H9 (cell line): ENCODE measurements at regions not wholly inside any gene's neighbourhood (a gene's known extent, or its start where the extent isn't known, plus 50 kb on each side); places are given as distances from the start of the nearest gene placed in this dataset.

Experiments
- DNase-seq: peaks from one replicate; pipeline ENCODE4 v3.0.0-alpha.2; 2017
- H2AFZ ChIP-seq: one replicate; pipeline ENCODE4 v1.6.1; 2013; ENCODE audit warnings: mild to moderate bottlenecking, low read length, control low read depth, moderate library complexity
- H2AK5ac ChIP-seq: 2 replicates; pipeline ENCODE4 v1.6.1; 2013; ENCODE audit warnings: low read length, control low read depth, mixed read lengths; ENCODE audit not compliant: insufficient read length
- H2BK120ac ChIP-seq: one replicate; pipeline ENCODE4 v1.6.1; 2013; ENCODE audit warnings: low read depth, mild to moderate bottlenecking, low read length, control low read depth, inconsistent platforms; ENCODE audit not compliant: poor library complexity, severe bottlenecking
- H2BK12ac ChIP-seq: 2 replicates; pipeline ENCODE4 v1.6.1; 2013; ENCODE audit warnings: low read length, control low read depth, mixed read lengths, low read depth; ENCODE audit not compliant: insufficient read length
- H2BK15ac ChIP-seq: 2 replicates; pipeline ENCODE4 v1.6.1; 2013; ENCODE audit warnings: low read depth, low read length, control low read depth
- H2BK20ac ChIP-seq: one replicate; pipeline ENCODE4 v1.6.1; 2013; ENCODE audit warnings: low read depth, mild to moderate bottlenecking, low read length, control low read depth, inconsistent platforms; ENCODE audit not compliant: poor library complexity, severe bottlenecking
- H2BK5ac ChIP-seq: 2 replicates; pipeline ENCODE4 v1.6.1; 2013; ENCODE audit warnings: low read length, control low read depth, mixed read lengths; ENCODE audit not compliant: insufficient read length
- H3K14ac ChIP-seq: 2 replicates; pipeline ENCODE4 v1.6.1; 2013; ENCODE audit warnings: low read length, control low read depth; ENCODE audit not compliant: insufficient read depth
- H3K18ac ChIP-seq: 2 replicates; pipeline ENCODE4 v1.6.1; 2013; ENCODE audit warnings: low read depth, mild to moderate bottlenecking, mixed read lengths, low read length, control low read depth; ENCODE audit not compliant: insufficient read length
- H3K23ac ChIP-seq: 2 replicates; pipeline ENCODE4 v1.6.1; 2013; ENCODE audit warnings: low read length, control low read depth, mixed read lengths, low read depth; ENCODE audit not compliant: insufficient read length
- H3K23me2 ChIP-seq: 2 replicates; pipeline ENCODE4 v1.6.1; 2013; ENCODE audit warnings: low read depth, mild to moderate bottlenecking, mixed read lengths, low read length, control low read depth; ENCODE audit not compliant: insufficient read length, poor library complexity, severe bottlenecking
- H3K27ac ChIP-seq: 2 replicates; pipeline ENCODE4 v1.5.1; 2013; ENCODE audit warnings: low read length, control low read depth, mixed read lengths, low read depth; ENCODE audit not compliant: insufficient read length
- H3K27me3 ChIP-seq: 2 replicates; pipeline ENCODE4 v1.6.1; 2013; ENCODE audit warnings: low read length, control low read depth, inconsistent platforms; ENCODE audit not compliant: insufficient read depth
- H3K4ac ChIP-seq: 2 replicates; pipeline ENCODE4 v1.6.1; 2013; ENCODE audit warnings: low read depth, mild to moderate bottlenecking, control low read depth, inconsistent platforms, low read length, moderate library complexity
- H3K4me1 ChIP-seq: 2 replicates; pipeline ENCODE4 v1.6.1; 2013; ENCODE audit warnings: low read length, control low read depth, inconsistent platforms; ENCODE audit not compliant: insufficient read depth
- H3K4me2 ChIP-seq: 2 replicates; pipeline ENCODE4 v1.6.1; 2013; ENCODE audit warnings: low read length, control low read depth, mixed read lengths; ENCODE audit not compliant: insufficient read length, insufficient read depth
- H3K56ac ChIP-seq: 2 replicates; pipeline ENCODE4 v1.6.1; 2013; ENCODE audit warnings: low read depth, mild to moderate bottlenecking, mixed read lengths, low read length, control low read depth; ENCODE audit not compliant: insufficient read length
- H3K79me1 ChIP-seq: 2 replicates; pipeline ENCODE4 v1.6.1; 2013; ENCODE audit warnings: low read depth, mild to moderate bottlenecking, moderate library complexity, low read length, control low read depth, inconsistent platforms; ENCODE audit not compliant: insufficient read depth, poor library complexity, severe bottlenecking
- H3K79me2 ChIP-seq: 2 replicates; pipeline ENCODE4 v1.6.1; 2013; ENCODE audit warnings: low read length, control low read depth, inconsistent platforms; ENCODE audit not compliant: insufficient read depth
- H3K9ac ChIP-seq: 2 replicates; pipeline ENCODE4 v1.6.1; 2013; ENCODE audit warnings: low read length, control low read depth, mixed read lengths; ENCODE audit not compliant: insufficient read length; ENCODE audit errors: extremely low read depth
- H3K9me3 ChIP-seq: one replicate; pipeline ENCODE4 v1.6.1; 2013; ENCODE audit warnings: low read depth, low read length, inconsistent platforms; ENCODE audit not compliant: control insufficient read depth
- H3T11ph ChIP-seq: one replicate; pipeline ENCODE4 v1.6.1; 2013; ENCODE audit warnings: mild to moderate bottlenecking, low read length, control low read depth, inconsistent platforms
- H4K20me1 ChIP-seq: one replicate; pipeline ENCODE4 v1.6.1; 2013; ENCODE audit not compliant: control insufficient read depth, insufficient read length, insufficient read depth
- H4K5ac ChIP-seq: 2 replicates; pipeline ENCODE4 v1.6.1; 2013; ENCODE audit warnings: low read depth, mild to moderate bottlenecking, mixed read lengths, low read length, control low read depth; ENCODE audit not compliant: insufficient read length
- H4K8ac ChIP-seq: replicated peaks from 2 replicates; pipeline ENCODE4 v1.6.1; 2013; ENCODE audit warnings: low read length, control low read depth, mixed read lengths, low read depth; ENCODE audit not compliant: insufficient read length
- H4K91ac ChIP-seq: 2 replicates; pipeline ENCODE4 v1.6.1; 2013; ENCODE audit warnings: low read depth, mild to moderate bottlenecking, moderate library complexity, mixed read lengths, low read length, control low read depth; ENCODE audit not compliant: insufficient read length
- H3K27ac Mint-ChIP-seq, 3 experiments: 2 replicates in 2 of 3; 3 replicates in 1 of 3; pipeline ENCODE4 v1.8.0; 2020 to 2021; ENCODE audit warnings: mixed read lengths in 3 of 3, mild to moderate bottlenecking in 1 of 3, moderate library complexity in 1 of 3
- H3K27me3 Mint-ChIP-seq: 2 replicates; pipeline ENCODE4 v1.8.0; 2021; ENCODE audit warnings: low read depth, mild to moderate bottlenecking, moderate library complexity, mixed read lengths
- H3K36me3 Mint-ChIP-seq, 3 experiments: 2 replicates in 2 of 3; 3 replicates in 1 of 3; pipeline ENCODE4 v1.8.0; 2020 to 2021; ENCODE audit warnings: low read depth in 3 of 3, mixed read lengths in 3 of 3; ENCODE audit not compliant: insufficient read depth in 1 of 3
- H3K4me1 Mint-ChIP-seq, 2 experiments: 2 replicates each; pipeline ENCODE4 v1.8.0; 2020; ENCODE audit warnings: mixed read lengths in 2 of 2
- H3K4me3 Mint-ChIP-seq, 2 experiments: 2 replicates in 1 of 2; 3 replicates in 1 of 2; pipeline ENCODE4 v1.8.0; 2020 to 2021; ENCODE audit warnings: mild to moderate bottlenecking in 2 of 2, mixed read lengths in 2 of 2, moderate library complexity in 1 of 2
- H3K9me3 Mint-ChIP-seq, 2 experiments: 2 replicates in 1 of 2; 3 replicates in 1 of 2; pipeline ENCODE4 v1.8.0; 2020; ENCODE audit warnings: mild to moderate bottlenecking in 2 of 2, mixed read lengths in 2 of 2, moderate library complexity in 1 of 2
- WGBS: extraction: QIAGEN DNeasy Blood & Tissue Kit; methylation state at CpG from one replicate; pipeline ENCODE4 v1.1.7; 2013; ENCODE audit warnings: missing lambda C conversion rate, low lambda C conversion rate, mixed read lengths; ENCODE audit not compliant: insufficient read length; ENCODE audit errors: extremely low coverage; 5-methylcytosine and 5-hydroxymethylcytosine counted together
- TF ChIP-seq, protein P1 (sequence below): fragments of 200-600 bp; sonication (generic); conservative IDR thresholded peaks from 3 replicates; pipeline ENCODE4 v1.8.0; 2021; ENCODE audit warnings: antibody characterized with exemption, mild to moderate bottlenecking

- no peak overlapping the region for H3K27ac Mint-ChIP-seq
- WGBS, result no CpG with 5 or more reads among the region's 2 CpGs
- no peaks in the 10 kb centered on the region for H3K9me3 ChIP-seq
- H2BK20ac ChIP-seq, result no peak overlapping the region
- no peak overlapping the region for H3K23ac ChIP-seq
- H3T11ph ChIP-seq, result no peak overlapping the region
- no peak overlapping the region for H4K91ac ChIP-seq
- H3K27ac ChIP-seq, result no peak overlapping the region
- no peaks in the 10 kb centered on the region for H3K4me1 ChIP-seq
- no peak overlapping the region for H2AFZ ChIP-seq
- no peaks in the 10 kb centered on the region for H3K23me2 ChIP-seq
- TF ChIP-seq, protein P1, sequence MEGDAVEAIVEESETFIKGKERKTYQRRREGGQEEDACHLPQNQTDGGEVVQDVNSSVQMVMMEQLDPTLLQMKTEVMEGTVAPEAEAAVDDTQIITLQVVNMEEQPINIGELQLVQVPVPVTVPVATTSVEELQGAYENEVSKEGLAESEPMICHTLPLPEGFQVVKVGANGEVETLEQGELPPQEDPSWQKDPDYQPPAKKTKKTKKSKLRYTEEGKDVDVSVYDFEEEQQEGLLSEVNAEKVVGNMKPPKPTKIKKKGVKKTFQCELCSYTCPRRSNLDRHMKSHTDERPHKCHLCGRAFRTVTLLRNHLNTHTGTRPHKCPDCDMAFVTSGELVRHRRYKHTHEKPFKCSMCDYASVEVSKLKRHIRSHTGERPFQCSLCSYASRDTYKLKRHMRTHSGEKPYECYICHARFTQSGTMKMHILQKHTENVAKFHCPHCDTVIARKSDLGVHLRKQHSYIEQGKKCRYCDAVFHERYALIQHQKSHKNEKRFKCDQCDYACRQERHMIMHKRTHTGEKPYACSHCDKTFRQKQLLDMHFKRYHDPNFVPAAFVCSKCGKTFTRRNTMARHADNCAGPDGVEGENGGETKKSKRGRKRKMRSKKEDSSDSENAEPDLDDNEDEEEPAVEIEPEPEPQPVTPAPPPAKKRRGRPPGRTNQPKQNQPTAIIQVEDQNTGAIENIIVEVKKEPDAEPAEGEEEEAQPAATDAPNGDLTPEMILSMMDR, result no peak
- no peak overlapping the region for H4K8ac ChIP-seq
- no peak overlapping the region for H2BK12ac ChIP-seq
- H3K4me1 Mint-ChIP-seq, result peaks cover 9 to 12% of the 10 kb centered on the region in 2 experiments
- no peak for DNase-seq
- H3K4me2 ChIP-seq, result no peak overlapping the region
- H3K9me3 Mint-ChIP-seq, result peaks cover 4 to 38% of the 10 kb centered on the region in 2 experiments; a peak in 4 of 5 replicates
- H3K14ac ChIP-seq, result no peak overlapping the region
- H3K4me3 Mint-ChIP-seq, result no peak overlapping the region
- H4K20me1 ChIP-seq, result no peaks in the 10 kb centered on the region
- H4K5ac ChIP-seq, result no peak overlapping the region
- H3K4ac ChIP-seq, result no peak overlapping the region
- H3K9ac ChIP-seq, result no peak overlapping the region
- no peak overlapping the region for H3K18ac ChIP-seq
- no peak overlapping the region for H2BK120ac ChIP-seq
- H3K56ac ChIP-seq, result no peak overlapping the region
- no peaks in the 10 kb centered on the region for H3K79me1 ChIP-seq
- no peak overlapping the region for H2BK15ac ChIP-seq
- H2BK5ac ChIP-seq, result no peak overlapping the region
- H3K27me3 ChIP-seq, result no peaks in the 10 kb centered on the region
- H2AK5ac ChIP-seq, result no peak overlapping the region
- peaks cover 0 to 6% (median 3%) of the 10 kb centered on the region in 3 experiments; a peak in 4 of 7 replicates for H3K36me3 Mint-ChIP-seq
- H3K27me3 Mint-ChIP-seq, result no peaks in the 10 kb centered on the region; the same call in 1 of the 2 replicates
- H3K79me2 ChIP-seq, result no peaks in the 10 kb centered on the region
These were observed 362.6 kb upstream of the PPP1R2C start for GRCh38 chrX:43140582-43140981.
